ENCODE measurements at regions not wholly inside any gene's neighbourhood (a gene's known extent, or its start where the extent isn't known, plus 50 kb on each side); places are given as distances from the start of the nearest gene placed in this dataset.

GRCh38 chr7:118053353-118053752 is 130.6 kb upstream of the LSM8 start:
- DNase-seq (no peak), ATAC-seq (no peak)
- Histone ChIP-seq H3K4me1 (ENCODE audit: low read depth) (no peaks in the 10 kb centered on the region), H3K36me3 (ENCODE audit: low read depth) (no peaks in the 10 kb centered on the region), H3K4me3 (no peak overlapping the region), H3K9me3 (no peaks in the 10 kb centered on the region)
- intact Hi-C loops (cut with DNase I, micrococcal nuclease): no loop called here
- TF ChIP-seq CTCF (IDR thresholded peaks at IDR 0.05): no peak

DNA sequence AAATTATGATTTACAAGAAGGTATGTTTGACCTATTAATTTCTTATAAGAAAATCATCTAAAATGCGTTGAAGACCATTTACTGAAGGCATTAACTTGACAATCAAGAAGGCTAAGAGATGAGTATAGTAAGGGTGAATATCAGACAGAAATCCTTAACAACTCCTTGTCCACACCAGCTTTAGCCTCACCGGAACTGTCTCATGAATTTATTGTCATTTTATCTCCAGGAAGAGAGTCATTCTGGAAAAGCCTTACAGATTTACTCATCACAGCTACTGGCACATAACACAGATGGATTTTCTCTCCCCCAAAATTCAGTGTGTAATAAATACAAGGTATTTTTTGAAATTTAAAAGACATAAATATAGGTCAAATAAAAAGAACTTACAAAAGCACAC is 129.4 kb upstream of the LSM8 start:
- no peak for TF ChIP-seq CTCF (IDR thresholded peaks at IDR 0.05)
- Histone ChIP-seq H3K9me3 (no peaks in the 10 kb centered on the region), H3K4me1 (ENCODE audit: low read depth) (no peaks in the 10 kb centered on the region), H3K4me3 (no peak overlapping the region), H3K36me3 (ENCODE audit: low read depth) (no peaks in the 10 kb centered on the region)
- no peak for ATAC-seq
- intact Hi-C loops (cut with DNase I, micrococcal nuclease): no loop called here
- DNase-seq: no peak

- H3K4me3 ChIP-seq: no peak overlapping the region
- H3K4me1 ChIP-seq (ENCODE audit: low read depth): no peaks in the 10 kb centered on the region
- H3K36me3 ChIP-seq (ENCODE audit: low read depth): no peaks in the 10 kb centered on the region
- DNase-seq: no peak
- no peak for TF ChIP-seq CTCF (IDR thresholded peaks at IDR 0.05)
- ATAC-seq: no peak
- no peaks in the 10 kb centered on the region for H3K9me3 ChIP-seq
- intact Hi-C loops (cut with DNase I, micrococcal nuclease): no loop called here
These were observed 128.3 kb upstream of the LSM8 start for GRCh38 chr7:118055647-118056046.

DNA sequence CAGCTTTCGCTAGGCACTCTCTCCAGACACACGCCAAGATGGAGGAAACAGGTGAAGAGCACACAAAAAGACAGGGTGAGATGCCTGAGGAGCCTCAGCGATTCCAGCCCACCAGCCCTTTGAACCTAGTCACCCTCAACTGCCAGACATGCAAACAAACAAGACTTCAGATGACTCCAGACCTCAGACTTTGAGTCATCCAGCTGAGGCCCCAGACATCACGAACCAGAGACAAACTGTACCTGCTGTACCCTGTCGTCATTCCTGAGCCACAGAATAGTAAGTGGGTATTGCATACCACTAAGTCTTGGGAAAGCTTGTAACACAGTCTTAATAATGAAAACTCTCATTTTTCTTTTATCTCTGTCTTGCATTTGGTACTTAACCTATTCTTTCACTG is 126.6 kb upstream of the LSM8 start:
- Histone ChIP-seq H3K4me3 (no peak overlapping the region), H3K9me3 (no peaks in the 10 kb centered on the region), H3K4me1 (ENCODE audit: low read depth) (no peaks in the 10 kb centered on the region), H3K36me3 (ENCODE audit: low read depth) (no peaks in the 10 kb centered on the region)
- intact Hi-C loops (cut with DNase I, micrococcal nuclease): no loop called here
- no peak for TF ChIP-seq CTCF (IDR thresholded peaks at IDR 0.05)
- DNase-seq: no peak
- ATAC-seq: no peak

DNA sequence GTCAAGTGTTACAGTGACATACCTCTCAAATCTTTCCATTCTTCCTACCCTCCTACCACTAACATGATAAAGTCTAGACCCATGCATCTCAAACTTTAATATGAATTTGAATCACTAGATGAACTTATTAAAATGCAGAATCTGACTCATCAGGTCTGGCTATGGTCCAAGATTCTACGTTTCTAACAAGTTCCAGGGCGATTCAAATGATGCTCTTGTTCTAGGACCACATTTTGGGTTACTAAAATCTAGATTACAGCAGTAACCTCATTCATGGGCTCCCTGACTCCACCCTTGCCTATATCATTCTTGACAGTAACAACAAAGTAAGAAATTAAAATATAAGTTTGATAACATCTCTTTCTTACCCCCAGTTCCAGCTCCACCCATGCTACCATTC is 124.8 kb upstream of the LSM8 start:
- H3K9me3 ChIP-seq: no peaks in the 10 kb centered on the region
- H3K4me1 ChIP-seq (ENCODE audit: low read depth): no peaks in the 10 kb centered on the region
- DNase-seq: no peak
- no peak overlapping the region for H3K4me3 ChIP-seq
- TF ChIP-seq CTCF (IDR thresholded peaks at IDR 0.05): no peak
- H3K36me3 ChIP-seq (ENCODE audit: low read depth): no peaks in the 10 kb centered on the region
- intact Hi-C loops (cut with DNase I, micrococcal nuclease): no loop called here
- ATAC-seq: no peak

DNA sequence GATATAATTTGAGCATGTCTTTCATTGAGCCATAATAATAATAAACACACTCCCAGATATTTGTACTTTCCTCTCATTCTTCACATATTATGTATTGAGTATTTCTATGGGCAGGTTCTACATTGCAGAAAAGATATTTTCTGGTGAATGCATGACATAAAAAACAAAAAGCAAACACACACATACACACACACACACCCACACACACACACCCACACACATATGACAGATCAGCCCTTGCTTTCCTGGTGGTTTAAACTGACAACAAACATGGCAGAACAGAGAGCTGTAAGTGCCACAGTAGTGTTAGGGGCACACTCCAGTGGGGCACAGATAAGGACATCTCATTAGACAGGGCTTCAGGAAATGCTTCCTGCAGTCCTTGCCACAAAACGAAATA is 123.3 kb upstream of the LSM8 start:
- no peak for DNase-seq
- no peak for ATAC-seq
- no peaks in the 10 kb centered on the region for H3K36me3 ChIP-seq (ENCODE audit: low read depth)
- no peak for TF ChIP-seq CTCF (IDR thresholded peaks at IDR 0.05)
- no peak overlapping the region for H3K4me3 ChIP-seq
- intact Hi-C loops (cut with DNase I, micrococcal nuclease): no loop called here
- no peaks in the 10 kb centered on the region for H3K9me3 ChIP-seq
- H3K4me1 ChIP-seq (ENCODE audit: low read depth): no peaks in the 10 kb centered on the region
